Ishikawa (cell line): ENCODE measurements at regions not wholly inside any gene's neighbourhood (a gene's known extent, or its start where the extent isn't known, plus 50 kb on each side); places are given as distances from the start of the nearest gene placed in this dataset.

Experiments used
- CEBPB ChIP-seq: IDR thresholded peaks from 2 replicates; pipeline ENCODE4 v1.6.1; 2012
- CREB1 ChIP-seq: IDR thresholded peaks from 2 replicates; pipeline ENCODE4 v1.6.1; 2012; ENCODE audit warnings: low read depth
- EGR1 ChIP-seq: IDR thresholded peaks from 2 replicates; pipeline ENCODE4 v1.6.1; 2012

- TF ChIP-seq EGR1 (no peak), CEBPB (no peak), CREB1 (no peak)
Measured at GRCh38 chr3:181913254-181913653, 201.5 kb downstream of the SOX2 start.
